ENCODE measurements at regions not wholly inside any gene's neighbourhood (a gene's known extent, or its start where the extent isn't known, plus 50 kb on each side); places are given as distances from the start of the nearest gene placed in this dataset.
A peak's percentile ranks its signal among the peaks of the same experiment; 100 is the strongest.

GRCh38 chr20:51208162-51208561 lies 185.3 kb upstream of the KCNG1 start (continued):
- TF ChIP-seq TSHZ1 (CRISPR knock-in tag; IDR thresholded peaks at IDR 0.05), result no peak
- no peak for TF ChIP-seq ZNF639 (CRISPR knock-in tag; conservative IDR thresholded peaks at IDR 0.05 in 1 of 2, IDR thresholded peaks at IDR 0.05 in 1 of 2)
- no peak for TF ChIP-seq HLTF (IDR thresholded peaks at IDR 0.05)
- TF ChIP-seq HMG20B (CRISPR knock-in tag; IDR thresholded peaks at IDR 0.05), result no peak
- TF ChIP-seq SRSF9 (IDR thresholded peaks at IDR 0.05; ENCODE audit: borderline replicate concordance, low read depth, low read length), result no peak

- H2AFZ ChIP-seq (ENCODE audit: low read depth, low read length), result no peak overlapping the region
- BruUV-seq (replicated peaks), result no TSS peak
- no peak for TF ChIP-seq TFAM (CRISPR knock-in tag; conservative IDR thresholded peaks at IDR 0.05)
- TF ChIP-seq ZNF79 (CRISPR knock-in tag; IDR thresholded peaks at IDR 0.05; ENCODE audit: low read depth), result no peak
- no peak for TF ChIP-seq CHD4 (IDR thresholded peaks at IDR 0.05; ENCODE audit: insufficient read depth, insufficient replicate concordance, low read depth, low read length, poor library complexity, severe bottlenecking)
- TF ChIP-seq CC2D1A (IDR thresholded peaks at IDR 0.05), result no peak
- no peak for TF ChIP-seq ZSCAN29 (IDR thresholded peaks at IDR 0.05)
- TF ChIP-seq YBX1 (IDR thresholded peaks at IDR 0.05), result no peak
- peak; percentile 23; the same call in 1 of the 2 replicates for TF ChIP-seq TEAD4 (IDR thresholded peaks at IDR 0.05; ENCODE audit: low read length)
- no peak for TF ChIP-seq TEAD4 (CRISPR knock-in tag; IDR thresholded peaks at IDR 0.05; ENCODE audit: borderline replicate concordance)
- no peak for TF ChIP-seq ZNF3 (CRISPR knock-in tag; IDR thresholded peaks at IDR 0.05)
- TF ChIP-seq ZNF583 (CRISPR knock-in tag; IDR thresholded peaks at IDR 0.05), result no peak
- TF ChIP-seq USF1 (CRISPR knock-in tag; IDR thresholded peaks at IDR 0.05), result peak; percentile 81
- TF ChIP-seq ZNF217 (CRISPR knock-in tag; IDR thresholded peaks at IDR 0.05), result no peak
- TF ChIP-seq ZNF41 (CRISPR knock-in tag; conservative IDR thresholded peaks at IDR 0.05), result no peak
Observed at GRCh38 chr20:51206032-51206662, 183.2 kb upstream of the KCNG1 start.

More at GRCh38 chr20:51206032-51206662, 183.2 kb upstream of the KCNG1 start:
- Histone ChIP-seq H3K36me3 (ENCODE audit: control insufficient read depth, insufficient read depth, low read length) (no peaks in the 10 kb centered on the region), H3K9me1 (ENCODE audit: control insufficient read depth, insufficient read depth, low read length) (no peaks in the 10 kb centered on the region), H3K27me3 (ENCODE audit: control insufficient read depth in 2 of 2, insufficient read depth in 2 of 2, low read length in 2 of 2) (peaks cover 5 to 16% of the 10 kb centered on the region in 2 experiments; a peak in 3 of 5 replicates), H4K20me1 (replicated peaks; ENCODE audit: control insufficient read depth, insufficient read depth, low read length) (no peaks in the 10 kb centered on the region; the same call in 1 of the 2 replicates), H3K79me2 (ENCODE audit: control insufficient read depth, insufficient read depth, low read length) (no peaks in the 10 kb centered on the region), H3K9me3 (replicated peaks; ENCODE audit: control insufficient read depth, insufficient read depth, low read depth, low read length) (no peaks in the 10 kb centered on the region), H3K4me3 (no peak overlapping the region), H3K4me1 (replicated peaks in 1 of 2; ENCODE audit: control insufficient read depth in 2 of 2, insufficient read depth in 2 of 2, low read length in 2 of 2) (no peaks in the 10 kb centered on the region), H3K4me2 (ENCODE audit: insufficient read depth, low read length) (no peak overlapping the region), H3K27ac (ENCODE audit: extremely low read depth, low read depth, low read length) (no peak overlapping the region), H3K9ac (ENCODE audit: insufficient read depth in 1 of 2, low read depth in 2 of 2, low read length in 2 of 2) (no peak overlapping the region)
- in situ Hi-C loops (cut with MboI) (no loop called here), intact Hi-C loops (cut with micrococcal nuclease) (no loop called here)
- ATAC-seq (peak; percentile 82), DNase-seq (ENCODE audit: extremely low read depth in 1 of 4, low spot score in 3 of 4) (peak in 2 of 4 experiments; percentile 30 to 44), FAIRE-seq (peak; percentile 87)
- ChIA-PET CTCF (ENCODE audit: low intra/inter-chr PET ratio) (no interaction called here), POLR2A (no interaction called here)
- WGBS (ENCODE audit: insufficient coverage, low coverage, missing lambda C conversion rate), result 5% methylated on average over 5 of the region's 5 CpGs

Data from K562 (cell line).